Neural progenitor cell (in vitro differentiated cells): ENCODE measurements at regions not wholly inside any gene's neighbourhood (a gene's known extent, or its start where the extent isn't known, plus 50 kb on each side); places are given as distances from the start of the nearest gene placed in this dataset.

ENCODE experiments used
- CTCF ChIP-seq: fragments of 200-600 bp; sonication (generic); IDR thresholded peaks from 2 replicates; pipeline ENCODE4 v1.5.1; 2017; ENCODE audit warnings: antibody characterized with exemption, mild to moderate bottlenecking
- EZH2phosphoT487 ChIP-seq: fragments of 200-600 bp; sonication (generic); IDR thresholded peaks from 2 replicates; pipeline ENCODE4 v1.6.1; 2017; ENCODE audit warnings: antibody characterized with exemption

- TF ChIP-seq CTCF = no peak
- no peak for TF ChIP-seq EZH2phosphoT487
Measured at GRCh38 chr12:32034045-32034444, 72.6 kb upstream of the BICD1 start.
